ENCODE measurements at regions not wholly inside any gene's neighbourhood (a gene's known extent, or its start where the extent isn't known, plus 50 kb on each side); places are given as distances from the start of the nearest gene placed in this dataset.

DNA sequence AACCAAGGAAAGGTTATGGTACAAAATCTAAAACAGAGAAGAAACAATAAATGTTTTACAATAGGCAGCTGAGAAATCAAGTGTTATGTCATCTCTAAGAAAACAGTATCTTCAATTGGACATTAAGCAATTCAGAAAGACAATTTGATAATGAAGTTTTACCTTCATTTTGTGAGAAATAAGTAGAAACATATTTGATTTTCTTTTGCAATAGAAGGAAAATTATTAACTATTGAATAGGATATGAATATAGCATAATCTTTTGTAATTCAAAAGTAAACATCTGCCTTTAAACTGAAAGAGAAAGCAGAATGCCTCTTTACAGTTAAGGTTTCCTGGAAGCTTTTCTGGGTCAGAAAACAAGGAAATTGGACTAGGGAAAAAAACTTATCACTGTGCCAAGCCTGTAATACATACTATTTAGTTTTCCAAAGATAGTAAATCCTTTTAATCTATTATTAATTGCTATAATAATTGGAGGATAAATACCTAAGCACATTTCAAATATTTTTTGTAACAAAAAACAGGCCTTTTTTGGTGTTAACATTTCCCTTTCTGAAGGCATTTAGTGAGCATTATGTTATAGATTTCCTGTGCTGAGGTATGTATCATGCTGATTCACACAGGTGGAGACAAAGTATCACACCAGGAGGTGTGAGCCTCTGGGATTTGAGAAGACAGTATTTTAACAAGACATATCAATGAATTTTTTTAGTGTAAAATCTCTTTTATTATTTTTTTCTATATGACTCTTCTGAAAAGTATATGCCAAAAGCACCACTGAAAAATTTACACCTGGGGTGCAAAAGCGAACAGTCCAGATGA is 947.0 kb upstream of the CDH2 start:
- no peak overlapping the region for H3K9ac ChIP-seq (ENCODE audit: low read length in 3 of 3)
- no peaks in the 10 kb centered on the region for H3K36me3 ChIP-seq (ENCODE audit: control insufficient read depth in 2 of 3, insufficient read depth in 3 of 3, low read length in 3 of 3)
- no peaks in the 10 kb centered on the region for H3K27me3 ChIP-seq (ENCODE audit: control insufficient read depth, insufficient read depth, low read length)
- H3K4me3 ChIP-seq (ENCODE audit: low read length in 3 of 3) = no peak overlapping the region
- FAIRE-seq (no peak), DNase-seq (no peak)
- intact Hi-C loops (cut with DNase I) = no loop called here
- TF ChIP-seq, protein P1, sequence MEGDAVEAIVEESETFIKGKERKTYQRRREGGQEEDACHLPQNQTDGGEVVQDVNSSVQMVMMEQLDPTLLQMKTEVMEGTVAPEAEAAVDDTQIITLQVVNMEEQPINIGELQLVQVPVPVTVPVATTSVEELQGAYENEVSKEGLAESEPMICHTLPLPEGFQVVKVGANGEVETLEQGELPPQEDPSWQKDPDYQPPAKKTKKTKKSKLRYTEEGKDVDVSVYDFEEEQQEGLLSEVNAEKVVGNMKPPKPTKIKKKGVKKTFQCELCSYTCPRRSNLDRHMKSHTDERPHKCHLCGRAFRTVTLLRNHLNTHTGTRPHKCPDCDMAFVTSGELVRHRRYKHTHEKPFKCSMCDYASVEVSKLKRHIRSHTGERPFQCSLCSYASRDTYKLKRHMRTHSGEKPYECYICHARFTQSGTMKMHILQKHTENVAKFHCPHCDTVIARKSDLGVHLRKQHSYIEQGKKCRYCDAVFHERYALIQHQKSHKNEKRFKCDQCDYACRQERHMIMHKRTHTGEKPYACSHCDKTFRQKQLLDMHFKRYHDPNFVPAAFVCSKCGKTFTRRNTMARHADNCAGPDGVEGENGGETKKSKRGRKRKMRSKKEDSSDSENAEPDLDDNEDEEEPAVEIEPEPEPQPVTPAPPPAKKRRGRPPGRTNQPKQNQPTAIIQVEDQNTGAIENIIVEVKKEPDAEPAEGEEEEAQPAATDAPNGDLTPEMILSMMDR (IDR thresholded peaks at IDR 0.05; ENCODE audit: borderline replicate concordance, extremely low read depth, insufficient read depth) = no peak
- H3K9me3 ChIP-seq (ENCODE audit: control insufficient read depth in 2 of 3, insufficient read depth in 1 of 3, low read length in 3 of 3) = no peaks in the 10 kb centered on the region
- no peak overlapping the region for H3K27ac ChIP-seq (ENCODE audit: low read depth in 2 of 2, low read length in 2 of 2)
- H3K4me1 ChIP-seq (ENCODE audit: control insufficient read depth in 2 of 3, insufficient read depth in 2 of 3, low read depth in 1 of 3, low read length in 3 of 3) = no peaks in the 10 kb centered on the region

DNA sequence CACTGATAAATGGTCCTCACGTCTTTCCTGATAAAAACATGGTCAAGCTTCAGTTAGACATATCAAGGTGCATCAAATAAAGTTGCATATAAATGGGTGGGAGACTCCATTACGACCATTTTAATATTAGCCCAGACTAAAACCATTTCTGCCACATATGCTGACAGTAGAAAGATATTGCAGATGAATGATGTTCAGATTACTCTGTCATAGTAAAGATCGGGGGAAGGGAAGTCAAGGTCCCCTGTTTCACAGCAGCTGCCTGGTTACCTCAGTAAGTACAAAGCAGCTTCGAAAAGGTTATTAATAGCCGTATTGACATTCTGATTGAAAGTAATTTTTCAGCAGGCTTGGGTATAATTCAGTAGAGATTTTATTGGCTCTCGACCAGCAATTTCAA is 927.7 kb upstream of the CDH2 start:
- Histone ChIP-seq H3K27me3 (ENCODE audit: control insufficient read depth, insufficient read depth, low read length) (no peaks in the 10 kb centered on the region), H3K27ac (ENCODE audit: low read depth in 2 of 2, low read length in 2 of 2) (no peak overlapping the region), H3K9me3 (ENCODE audit: control insufficient read depth in 2 of 3, insufficient read depth in 1 of 3, low read length in 3 of 3) (no peaks in the 10 kb centered on the region), H3K4me1 (ENCODE audit: control insufficient read depth in 2 of 3, insufficient read depth in 2 of 3, low read depth in 1 of 3, low read length in 3 of 3) (no peaks in the 10 kb centered on the region), H3K4me3 (ENCODE audit: low read length in 3 of 3) (no peak overlapping the region), H3K36me3 (ENCODE audit: control insufficient read depth in 2 of 3, insufficient read depth in 3 of 3, low read length in 3 of 3) (no peaks in the 10 kb centered on the region), H3K9ac (ENCODE audit: low read length in 3 of 3) (no peak overlapping the region)
- TF ChIP-seq, protein P1 (IDR thresholded peaks at IDR 0.05; ENCODE audit: borderline replicate concordance, extremely low read depth, insufficient read depth) = no peak
- no peak for FAIRE-seq
- no peak for DNase-seq
- intact Hi-C loops (cut with DNase I) = no loop called here

DNA sequence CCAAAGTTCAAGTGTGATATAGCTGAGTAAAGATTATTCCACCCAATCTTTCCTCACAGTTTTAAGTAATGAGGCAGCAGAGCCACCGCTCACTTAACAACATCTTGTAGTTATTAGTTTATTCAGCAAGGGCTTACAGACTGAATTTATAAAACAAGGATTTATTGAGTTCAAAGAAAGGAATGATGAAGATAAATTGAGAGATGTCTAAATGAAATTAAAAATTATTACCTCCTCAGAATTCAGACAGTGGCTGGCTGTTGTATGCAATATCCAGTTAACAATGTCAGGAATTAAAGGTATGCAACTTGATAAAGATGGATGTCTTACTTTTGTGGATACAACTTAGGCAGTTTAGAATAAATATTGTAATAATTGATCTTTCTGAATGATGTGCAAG is 927.3 kb upstream of the CDH2 start:
- H3K27me3 ChIP-seq (ENCODE audit: control insufficient read depth, insufficient read depth, low read length) = no peaks in the 10 kb centered on the region
- no peak for FAIRE-seq

More for the DNA sequence above, 927.3 kb upstream of the CDH2 start:
- H3K36me3 ChIP-seq (ENCODE audit: control insufficient read depth in 2 of 3, insufficient read depth in 3 of 3, low read length in 3 of 3) = no peaks in the 10 kb centered on the region
- no peak for DNase-seq
- no peak overlapping the region for H3K4me3 ChIP-seq (ENCODE audit: low read length in 3 of 3)
- no peak overlapping the region for H3K27ac ChIP-seq (ENCODE audit: low read depth in 2 of 2, low read length in 2 of 2)
- TF ChIP-seq, protein P1 (IDR thresholded peaks at IDR 0.05; ENCODE audit: borderline replicate concordance, extremely low read depth, insufficient read depth) = no peak
- H3K4me1 ChIP-seq (ENCODE audit: control insufficient read depth in 2 of 3, insufficient read depth in 2 of 3, low read depth in 1 of 3, low read length in 3 of 3) = no peaks in the 10 kb centered on the region
- intact Hi-C loops (cut with DNase I) = no loop called here
- no peak overlapping the region for H3K9ac ChIP-seq (ENCODE audit: low read length in 3 of 3)
- H3K9me3 ChIP-seq (ENCODE audit: control insufficient read depth in 2 of 3, insufficient read depth in 1 of 3, low read length in 3 of 3) = no peaks in the 10 kb centered on the region
